Peyer's patch (tissue), 4 donors: ENCODE measurements at regions not wholly inside any gene's neighbourhood (a gene's known extent, or its start where the extent isn't known, plus 50 kb on each side); places are given as distances from the start of the nearest gene placed in this dataset.

Source experiments
- DNase-seq, 3 donors: peaks; one replicate each; pipeline ENCODE4 v3.0.0-alpha.2; 2017 to 2019
- H3K27ac ChIP-seq, 4 donors: fragments of 200-600 bp; sonication (generic); one replicate each; pipeline ENCODE4 v1.5.1; 2016 to 2019
- H3K27me3 ChIP-seq, 2 donors: fragments of 200-600 bp; sonication (generic); one replicate each; pipeline ENCODE4 v1.5.1; 2019
- H3K36me3 ChIP-seq, 3 donors: fragments of 200-600 bp; sonication (generic); one replicate each; pipeline ENCODE4 v1.5.1; 2016 to 2019
- H3K4me1 ChIP-seq, 4 donors: fragments of 200-600 bp; sonication (generic); one replicate each; pipeline ENCODE4 v1.5.1; 2016 to 2019
- H3K4me3 ChIP-seq, 4 donors: fragments of 200-600 bp; sonication (generic); 1 replicate in 3 of 4; 2 replicates in 1 of 4; pipeline ENCODE4 v1.5.1; 2016 to 2019; ENCODE audit warnings: mild to moderate bottlenecking in 1 of 4
- H3K9me3 ChIP-seq, 4 donors: fragments of 200-600 bp; sonication (generic); one replicate each; pipeline ENCODE4 v1.5.1; 2016 to 2019; ENCODE audit warnings: mild to moderate bottlenecking in 1 of 4
- POLR2A ChIP-seq, 2 donors: fragments of 450-650 bp; IDR thresholded peaks; one replicate each; pipeline ENCODE4 v1.5.1; 2017; ENCODE audit warnings: antibody characterized with exemption in 2 of 2, mild to moderate bottlenecking in 2 of 2, moderate library complexity in 2 of 2
- TF ChIP-seq, protein P1 (sequence below), 6 experiments: fragments of 450-650 bp in 4 of 6; fragments of 200-600 bp in 2 of 6; sonication (generic) in 1 of 6; IDR thresholded peaks; one replicate each; pipeline ENCODE4 v1.5.1; 2017 to 2019; ENCODE audit warnings: antibody characterized with exemption in 6 of 6, mild to moderate bottlenecking in 3 of 6, moderate library complexity in 1 of 6

DNA sequence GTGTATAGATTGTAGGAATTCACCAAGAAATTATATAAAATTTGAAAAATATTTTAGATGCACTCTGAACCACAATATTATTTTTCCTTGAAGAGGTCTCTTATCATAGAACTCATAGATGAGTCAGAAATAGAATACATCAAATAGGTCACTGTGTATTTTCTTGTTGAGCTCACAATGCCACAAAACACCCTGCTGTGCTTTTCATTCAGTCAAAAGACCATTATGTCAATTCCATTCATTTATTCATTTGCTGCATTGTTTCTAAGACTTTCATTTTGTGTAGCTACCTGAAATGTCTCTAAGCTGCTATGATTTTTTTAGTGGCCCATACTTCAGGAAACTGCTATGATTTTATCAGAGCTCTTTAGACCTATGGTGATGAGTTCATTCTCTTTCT, 231.9 kb upstream of the AVPR1A start:
- Histone ChIP-seq H3K36me3 (no peaks in the 10 kb centered on the region), H3K27ac (no peak overlapping the region), H3K4me1 (no peaks in the 10 kb centered on the region), H3K9me3 (no peaks in the 10 kb centered on the region), H3K27me3 (no peaks in the 10 kb centered on the region), H3K4me3 (no peak overlapping the region)
- DNase-seq, result no peak
- no peak for TF ChIP-seq POLR2A (IDR thresholded peaks at IDR 0.05)
- TF ChIP-seq, protein P1, sequence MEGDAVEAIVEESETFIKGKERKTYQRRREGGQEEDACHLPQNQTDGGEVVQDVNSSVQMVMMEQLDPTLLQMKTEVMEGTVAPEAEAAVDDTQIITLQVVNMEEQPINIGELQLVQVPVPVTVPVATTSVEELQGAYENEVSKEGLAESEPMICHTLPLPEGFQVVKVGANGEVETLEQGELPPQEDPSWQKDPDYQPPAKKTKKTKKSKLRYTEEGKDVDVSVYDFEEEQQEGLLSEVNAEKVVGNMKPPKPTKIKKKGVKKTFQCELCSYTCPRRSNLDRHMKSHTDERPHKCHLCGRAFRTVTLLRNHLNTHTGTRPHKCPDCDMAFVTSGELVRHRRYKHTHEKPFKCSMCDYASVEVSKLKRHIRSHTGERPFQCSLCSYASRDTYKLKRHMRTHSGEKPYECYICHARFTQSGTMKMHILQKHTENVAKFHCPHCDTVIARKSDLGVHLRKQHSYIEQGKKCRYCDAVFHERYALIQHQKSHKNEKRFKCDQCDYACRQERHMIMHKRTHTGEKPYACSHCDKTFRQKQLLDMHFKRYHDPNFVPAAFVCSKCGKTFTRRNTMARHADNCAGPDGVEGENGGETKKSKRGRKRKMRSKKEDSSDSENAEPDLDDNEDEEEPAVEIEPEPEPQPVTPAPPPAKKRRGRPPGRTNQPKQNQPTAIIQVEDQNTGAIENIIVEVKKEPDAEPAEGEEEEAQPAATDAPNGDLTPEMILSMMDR (IDR thresholded peaks at IDR 0.05), result no peak

- Histone ChIP-seq H3K27ac (no peak overlapping the region), H3K36me3 (no peaks in the 10 kb centered on the region), H3K27me3 (no peaks in the 10 kb centered on the region), H3K4me1 (no peaks in the 10 kb centered on the region), H3K9me3 (no peaks in the 10 kb centered on the region), H3K4me3 (no peak overlapping the region)
- no peak for DNase-seq
- TF ChIP-seq, protein P1 (IDR thresholded peaks at IDR 0.05), result no peak
- no peak for TF ChIP-seq POLR2A (IDR thresholded peaks at IDR 0.05)
These were observed 211.8 kb upstream of the AVPR1A start for GRCh38 chr12:63362791-63363190.

GRCh38 chr12:63362166-63362565, 211.2 kb upstream of the AVPR1A start:
- Histone ChIP-seq H3K27ac (no peak overlapping the region), H3K27me3 (no peaks in the 10 kb centered on the region), H3K9me3 (no peaks in the 10 kb centered on the region), H3K36me3 (no peaks in the 10 kb centered on the region), H3K4me3 (no peak overlapping the region), H3K4me1 (no peaks in the 10 kb centered on the region)
- no peak for DNase-seq
- TF ChIP-seq, protein P1 (IDR thresholded peaks at IDR 0.05), result no peak
- TF ChIP-seq POLR2A (IDR thresholded peaks at IDR 0.05), result no peak

- no peaks in the 10 kb centered on the region for H3K27me3 ChIP-seq
- H3K27ac ChIP-seq, result no peak overlapping the region
- no peaks in the 10 kb centered on the region for H3K36me3 ChIP-seq
- TF ChIP-seq, protein P1 (IDR thresholded peaks at IDR 0.05), result no peak
- TF ChIP-seq POLR2A (IDR thresholded peaks at IDR 0.05), result no peak
- H3K4me1 ChIP-seq, result no peaks in the 10 kb centered on the region
- no peaks in the 10 kb centered on the region for H3K9me3 ChIP-seq
- no peak for DNase-seq
- no peak overlapping the region for H3K4me3 ChIP-seq
These were observed 204.0 kb upstream of the AVPR1A start for GRCh38 chr12:63354969-63355368.

GRCh38 chr12:63353559-63353958, 202.6 kb upstream of the AVPR1A start:
- Histone ChIP-seq H3K27ac (no peak overlapping the region), H3K4me1 (no peaks in the 10 kb centered on the region), H3K36me3 (no peaks in the 10 kb centered on the region), H3K27me3 (no peaks in the 10 kb centered on the region), H3K4me3 (no peak overlapping the region), H3K9me3 (no peaks in the 10 kb centered on the region)
- no peak for DNase-seq
- TF ChIP-seq, protein P1 (IDR thresholded peaks at IDR 0.05), result no peak
- TF ChIP-seq POLR2A (IDR thresholded peaks at IDR 0.05), result no peak

DNA sequence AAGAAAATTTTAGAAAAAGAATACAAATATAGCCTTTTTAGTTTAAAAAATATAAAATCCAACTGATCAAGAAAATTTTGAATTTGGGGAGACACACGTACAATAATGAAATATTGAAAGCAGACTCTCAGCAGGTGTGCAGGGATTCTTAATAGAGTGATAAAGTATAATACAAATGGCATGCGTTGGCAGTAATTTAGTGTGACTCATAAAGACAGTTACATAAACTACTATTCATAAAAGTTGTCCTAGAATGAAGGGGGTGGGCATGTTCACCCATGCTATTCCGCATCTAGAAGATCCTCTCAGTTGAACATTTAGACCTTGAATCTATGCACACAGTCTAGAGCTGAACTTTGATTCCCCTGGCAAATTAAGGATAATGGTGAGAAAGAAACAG, 200.4 kb upstream of the AVPR1A start:
- Histone ChIP-seq H3K4me1 (no peaks in the 10 kb centered on the region), H3K27ac (no peak overlapping the region), H3K27me3 (no peaks in the 10 kb centered on the region), H3K9me3 (no peaks in the 10 kb centered on the region), H3K4me3 (no peak overlapping the region), H3K36me3 (no peaks in the 10 kb centered on the region)
- DNase-seq, result no peak
- TF ChIP-seq, protein P1 (IDR thresholded peaks at IDR 0.05), result no peak
- no peak for TF ChIP-seq POLR2A (IDR thresholded peaks at IDR 0.05)
